HG02943 (cell line): ENCODE measurements at regions not wholly inside any gene's neighbourhood (a gene's known extent, or its start where the extent isn't known, plus 50 kb on each side); places are given as distances from the start of the nearest gene placed in this dataset.
"Not testable (repeated sequence)": the region's sequence is repeated elsewhere in the genome, so short reads cannot be mapped to it uniquely, and the experiment has no call there.

ENCODE experiments used
- ATAC-seq: cut with Tn5 transposase; IDR thresholded peaks from one replicate; pipeline ENCODE4 v1.9.1; 2021; ENCODE audit warnings: mild to moderate bottlenecking, low read depth, moderate library complexity; ENCODE audit not compliant: unreplicated experiment

DNA sequence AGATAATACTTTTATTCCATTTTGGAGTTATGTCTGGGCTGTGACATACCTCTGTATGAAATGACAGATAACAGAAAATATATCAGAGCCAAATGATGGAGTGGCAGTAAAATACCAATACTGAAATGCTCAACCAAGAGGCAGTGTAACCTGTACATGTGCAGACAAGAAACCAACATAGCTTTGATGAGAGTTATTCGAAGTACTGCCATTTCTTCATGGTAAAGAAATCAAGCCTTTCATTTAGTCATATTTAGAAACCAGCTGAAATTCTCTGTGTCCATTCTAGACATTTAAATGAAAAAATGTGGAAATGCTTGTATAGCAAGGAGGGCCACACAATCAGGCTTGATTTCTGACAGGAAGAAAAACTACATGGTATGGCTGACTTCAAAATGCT lies 127.1 kb upstream of the PTPRZ1 start:
- ATAC-seq, result no peak

DNA sequence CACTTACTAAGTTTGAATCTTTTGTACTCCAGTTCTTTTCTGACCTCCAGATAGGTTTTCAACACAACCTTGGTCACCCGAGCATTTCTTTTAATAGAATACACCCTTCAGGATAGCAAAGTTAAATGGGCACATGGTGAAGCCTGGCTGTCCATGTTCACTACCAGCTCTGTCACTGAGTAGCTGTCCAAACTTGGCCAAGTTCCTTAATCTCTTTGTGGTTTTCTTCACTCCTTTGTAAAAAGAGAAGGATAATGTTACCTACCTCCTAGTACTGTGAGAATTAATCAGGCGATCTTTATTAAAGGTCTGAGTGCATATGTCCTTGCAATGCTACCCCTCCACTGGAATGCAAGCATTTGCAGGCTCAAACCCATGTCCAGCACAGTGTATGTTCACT lies 128.1 kb upstream of the PTPRZ1 start:
- ATAC-seq, result no peak

DNA sequence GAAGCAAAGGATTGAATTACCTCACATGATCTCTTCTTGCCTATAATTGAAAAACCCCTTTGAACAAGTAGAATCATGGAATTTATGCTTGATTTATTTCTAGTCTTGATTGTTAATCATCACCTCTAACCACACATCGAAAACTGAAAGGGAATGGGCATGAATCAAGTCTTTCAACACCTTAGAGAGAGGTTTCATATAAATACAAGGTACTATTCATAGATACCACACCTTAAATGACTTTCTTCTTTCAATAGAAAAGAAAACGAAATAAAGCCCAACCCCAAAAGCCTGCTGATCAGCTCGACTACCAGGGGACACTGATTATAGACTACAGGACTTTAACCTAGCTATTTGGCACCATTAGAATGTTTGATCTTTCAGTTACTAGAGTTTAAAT lies 128.6 kb upstream of the PTPRZ1 start:
- no peak for ATAC-seq

DNA sequence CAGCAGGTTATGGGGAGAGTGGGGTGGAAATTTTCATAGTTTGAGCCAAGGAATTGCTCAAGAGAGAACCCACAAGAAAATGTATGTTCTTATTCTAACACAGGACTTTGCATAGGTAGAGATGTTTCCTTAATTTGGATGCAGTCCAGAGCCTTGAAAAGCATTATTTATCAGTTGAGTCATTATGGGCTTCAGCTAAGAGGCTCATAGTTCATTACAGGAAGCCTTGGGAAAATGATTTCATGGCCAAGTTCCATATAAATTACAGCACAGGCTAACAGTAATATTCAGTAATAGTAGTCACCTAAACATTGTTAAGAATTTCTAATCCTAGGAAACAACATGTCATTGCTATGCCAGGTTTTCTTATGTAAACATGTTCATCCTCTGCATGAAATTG lies 131.1 kb upstream of the PTPRZ1 start:
- no peak for ATAC-seq

DNA sequence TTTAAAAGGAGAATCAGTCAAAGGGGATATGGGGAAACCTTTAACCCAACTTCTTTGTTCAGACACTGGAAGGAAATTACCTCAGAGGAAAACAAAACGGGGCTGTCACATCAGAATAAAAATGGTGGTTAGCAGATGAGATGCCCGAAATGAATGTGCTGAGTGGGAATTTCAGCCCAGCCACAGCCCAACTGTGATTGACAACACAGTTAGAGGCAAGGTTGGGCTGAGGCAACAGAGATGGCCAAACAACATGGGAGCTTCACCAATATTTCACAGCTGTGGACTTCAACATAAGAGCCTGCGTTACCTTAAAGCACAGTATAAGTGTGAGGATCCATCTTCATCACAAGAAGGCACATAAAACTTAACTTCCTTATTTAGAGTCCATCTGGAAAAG lies 133.5 kb upstream of the PTPRZ1 start:
- ATAC-seq, result no peak

DNA sequence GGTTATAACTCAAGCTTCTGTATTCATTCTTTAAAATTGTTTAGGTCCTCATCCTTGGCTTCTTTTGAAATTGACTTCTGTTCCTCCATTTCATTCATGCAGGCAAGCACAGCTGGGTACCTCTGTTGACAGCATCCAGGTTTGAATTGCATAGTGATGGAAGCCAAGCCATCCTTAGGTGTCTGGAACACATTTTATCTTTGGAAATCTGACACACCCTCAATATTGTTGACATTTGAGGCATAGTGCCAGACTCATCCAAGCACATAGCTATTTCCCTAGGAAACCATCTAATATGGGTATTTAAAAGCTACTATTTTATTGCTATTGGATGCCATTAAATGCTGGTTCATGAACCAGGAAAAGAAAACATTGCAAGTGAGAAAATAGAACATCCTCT lies 142.1 kb upstream of the PTPRZ1 start:
- ATAC-seq, result no peak

DNA sequence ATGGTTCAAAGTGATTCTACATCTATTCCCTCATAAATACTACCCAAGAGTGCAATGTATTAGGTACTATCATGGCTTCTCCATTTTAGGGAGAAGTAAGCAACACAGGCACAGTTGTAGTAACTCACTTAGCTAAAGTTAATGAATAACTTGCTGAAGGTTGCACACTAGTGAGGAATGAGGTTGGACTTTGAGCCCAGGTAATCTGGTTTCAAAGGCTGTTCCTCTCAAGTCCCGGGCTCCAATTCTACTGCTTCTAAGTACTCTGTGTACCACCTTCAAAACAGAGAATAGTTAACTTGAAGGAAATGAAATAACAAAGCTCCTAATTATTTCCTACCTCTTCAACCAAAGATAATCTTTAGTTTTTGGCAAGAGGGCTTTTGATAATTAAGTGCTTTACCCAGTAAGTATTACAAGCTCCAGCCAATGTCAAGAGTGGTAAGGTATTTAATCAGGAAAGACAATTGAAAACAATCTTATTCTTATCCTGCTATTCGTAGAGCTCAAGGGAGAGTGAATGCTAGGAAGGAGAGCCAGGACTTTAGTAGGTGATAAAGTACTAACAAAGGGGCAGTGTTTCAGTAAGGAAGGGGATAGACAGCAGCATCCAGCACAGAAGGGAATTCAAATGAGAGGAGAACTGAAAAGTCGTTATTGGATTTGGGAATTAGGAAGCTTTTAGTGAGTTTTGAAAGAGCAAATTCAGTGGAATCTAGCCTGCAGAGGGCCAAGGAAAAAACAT lies 158.2 kb upstream of the PTPRZ1 start:
- no peak for ATAC-seq

DNA sequence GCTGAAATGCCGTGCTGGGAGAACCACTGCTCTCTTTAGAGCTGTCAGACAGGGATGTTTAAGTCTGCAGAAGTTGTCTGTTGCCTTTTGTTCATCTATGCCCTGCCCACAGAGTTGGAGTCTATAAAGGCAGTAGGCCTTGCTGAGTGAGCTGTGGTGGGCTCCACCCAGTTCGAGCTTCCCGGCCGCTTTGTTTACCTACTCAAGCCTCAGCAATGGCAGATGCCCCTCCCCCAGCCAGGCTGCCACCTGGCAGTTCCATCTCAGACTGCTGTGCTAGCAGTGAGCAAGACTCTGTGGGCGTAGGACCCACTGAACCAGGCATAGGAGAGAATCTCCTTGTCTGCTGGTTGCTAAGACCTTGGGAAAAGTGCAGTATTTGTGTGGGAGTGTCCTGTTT lies 160.0 kb upstream of the PTPRZ1 start:
- not testable (repeated sequence) for ATAC-seq

DNA sequence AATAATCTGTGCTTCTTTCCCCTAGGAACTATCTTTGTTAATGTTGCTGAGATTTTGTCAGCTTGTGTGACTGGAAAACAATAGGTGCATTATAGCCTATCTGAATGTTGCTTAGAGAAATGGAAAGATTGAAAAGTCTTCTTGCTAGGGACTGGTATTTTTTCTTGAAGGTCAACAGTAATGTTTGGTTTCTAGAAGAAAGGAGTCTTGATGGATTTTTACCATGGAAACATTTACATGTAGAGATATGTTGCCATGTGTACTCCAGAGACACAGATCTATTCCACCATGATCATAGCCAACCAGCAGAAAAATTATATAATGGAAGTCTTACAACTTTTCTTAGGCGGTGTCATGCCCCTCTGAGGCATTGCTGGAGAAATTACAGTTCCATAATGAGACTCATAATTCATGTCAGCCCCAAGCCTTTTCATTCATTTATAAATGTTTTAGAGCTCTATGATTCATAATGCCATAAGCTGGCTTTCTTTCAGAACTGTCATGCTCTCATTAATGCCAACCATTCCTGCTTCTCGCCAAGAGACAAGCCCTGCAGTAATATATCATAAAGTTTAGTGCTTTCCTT lies 175.1 kb upstream of the PTPRZ1 start:
- ATAC-seq, result no peak

DNA sequence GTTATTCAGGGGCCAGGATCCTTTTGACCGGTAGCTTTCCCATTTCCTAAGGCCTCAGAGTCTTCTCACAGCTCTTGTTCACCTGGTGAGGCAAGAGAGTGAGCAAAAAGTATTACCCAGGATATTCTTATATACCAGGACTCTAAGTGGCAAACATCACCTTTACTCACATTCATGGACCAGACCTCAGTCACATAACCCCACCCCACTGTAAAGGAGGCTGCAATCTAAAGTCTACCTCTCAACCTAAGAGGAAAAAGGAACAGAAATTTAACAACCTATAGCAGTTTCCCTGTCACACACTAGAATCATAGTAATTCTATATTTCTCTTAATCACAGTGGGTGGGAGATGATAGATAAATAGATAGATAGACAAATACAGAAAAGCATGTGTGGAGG lies 176.0 kb upstream of the PTPRZ1 start:
- ATAC-seq, result no peak

DNA sequence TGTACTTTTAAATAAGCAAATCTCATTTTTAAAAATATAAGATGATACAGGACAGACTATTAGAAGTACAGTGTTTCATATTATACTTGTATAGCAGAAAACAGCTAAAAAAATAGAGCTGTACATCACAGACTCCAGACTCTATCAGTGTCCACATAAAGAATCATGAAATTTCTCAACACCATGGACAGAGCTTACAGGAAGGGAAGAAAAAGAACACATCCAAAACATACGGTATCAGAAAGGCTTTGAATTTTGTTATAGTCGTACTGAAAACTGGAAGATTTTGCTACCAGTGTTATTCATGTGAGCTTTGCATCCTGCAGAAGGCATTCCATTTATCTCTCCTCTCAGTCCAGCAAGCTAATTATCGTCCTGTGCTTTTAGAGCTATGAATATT lies 183.2 kb upstream of the PTPRZ1 start:
- ATAC-seq, result no peak

DNA sequence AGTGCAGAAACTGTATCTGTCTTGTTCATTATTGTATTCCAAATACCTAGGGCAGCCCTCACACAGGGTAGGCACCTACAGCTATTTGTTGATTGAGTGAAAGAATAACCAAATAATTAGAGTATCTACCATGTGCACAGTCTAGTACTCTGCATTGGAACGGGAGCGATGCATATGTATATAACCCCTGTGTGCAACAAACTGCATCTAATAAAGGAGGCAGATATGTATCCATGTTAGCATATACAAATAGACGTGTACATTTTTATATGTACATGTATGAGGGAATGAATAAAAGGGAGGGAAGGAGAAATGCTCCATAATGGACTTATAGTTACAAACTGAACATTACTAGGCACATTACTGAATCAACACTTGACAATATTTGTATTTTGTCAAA lies 191.3 kb upstream of the PTPRZ1 start:
- ATAC-seq, result no peak

DNA sequence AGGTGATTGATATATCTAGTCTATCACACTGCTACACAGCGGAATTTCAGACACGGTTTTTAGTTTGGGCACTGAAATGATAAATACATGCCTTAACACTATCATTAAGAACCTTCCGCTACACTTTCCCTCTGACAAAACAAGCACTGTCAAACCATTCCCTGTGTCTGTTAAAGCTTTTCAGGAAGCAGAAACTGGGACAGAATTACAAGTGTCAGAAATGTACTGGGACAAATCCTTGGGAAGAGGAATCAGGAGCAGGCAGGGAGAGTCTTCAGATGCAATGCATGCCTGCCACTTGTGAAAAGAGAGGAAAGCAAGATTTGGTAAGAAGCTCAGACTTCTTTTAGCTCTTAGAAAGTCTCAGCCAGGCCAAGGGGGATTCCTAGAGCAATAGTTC lies 196.8 kb upstream of the PTPRZ1 start:
- no peak for ATAC-seq

DNA sequence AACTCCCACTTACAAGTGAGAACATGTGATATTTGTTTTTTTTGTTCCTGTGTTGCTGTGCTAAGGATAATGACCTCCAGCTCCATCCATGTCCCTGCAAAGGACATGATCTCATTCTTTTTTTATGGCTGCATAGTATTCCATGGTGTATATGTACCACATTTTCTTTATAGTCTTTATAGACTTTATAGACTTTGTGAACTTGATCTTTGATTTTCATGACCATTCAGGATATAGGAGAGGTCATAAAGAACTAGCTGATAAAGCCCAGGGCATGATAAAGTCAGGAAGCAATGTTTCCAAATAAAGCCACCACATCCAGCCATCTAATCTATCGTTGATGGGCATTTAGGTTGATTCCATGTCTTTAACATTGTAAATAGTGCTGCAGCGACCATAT lies 198.5 kb upstream of the PTPRZ1 start:
- ATAC-seq, result not testable (repeated sequence)

DNA sequence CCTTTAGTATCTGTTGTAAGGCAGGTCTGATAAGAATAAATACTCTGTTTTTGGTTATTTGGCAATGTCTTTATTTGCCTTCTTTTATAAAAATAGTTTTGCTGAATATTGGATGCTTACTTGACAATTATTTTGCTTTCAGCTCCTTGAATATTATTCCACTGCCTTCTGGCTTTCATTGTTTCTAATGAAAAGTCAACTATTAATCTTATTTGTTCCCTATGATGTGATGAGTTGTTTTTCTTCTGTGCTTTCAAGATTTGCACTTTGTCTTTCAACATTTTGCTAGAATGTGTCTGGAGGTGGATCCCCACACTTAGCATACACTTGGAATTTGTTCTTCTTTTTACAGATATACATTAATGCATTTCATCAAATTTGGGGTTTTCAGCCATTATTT lies 203.8 kb upstream of the PTPRZ1 start:
- ATAC-seq, result no peak

DNA sequence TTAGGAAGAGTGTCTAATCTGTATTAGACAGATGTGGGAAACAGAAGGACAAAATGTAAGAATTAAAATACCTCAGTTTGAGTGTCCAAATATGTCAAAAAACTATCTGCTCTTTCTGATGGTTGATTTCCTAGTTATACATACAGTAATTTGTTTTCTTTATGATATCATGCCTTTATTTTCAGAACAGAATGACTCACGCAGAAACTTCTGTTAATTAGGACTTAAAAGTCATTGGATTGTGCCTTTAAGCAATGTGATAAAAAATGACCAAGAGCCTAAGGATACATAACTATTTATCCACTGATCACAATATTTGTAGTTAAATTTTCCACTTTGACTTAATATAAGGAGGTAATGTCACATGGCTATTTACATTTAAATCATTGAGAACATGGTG lies 206.7 kb upstream of the PTPRZ1 start:
- ATAC-seq, result no peak

DNA sequence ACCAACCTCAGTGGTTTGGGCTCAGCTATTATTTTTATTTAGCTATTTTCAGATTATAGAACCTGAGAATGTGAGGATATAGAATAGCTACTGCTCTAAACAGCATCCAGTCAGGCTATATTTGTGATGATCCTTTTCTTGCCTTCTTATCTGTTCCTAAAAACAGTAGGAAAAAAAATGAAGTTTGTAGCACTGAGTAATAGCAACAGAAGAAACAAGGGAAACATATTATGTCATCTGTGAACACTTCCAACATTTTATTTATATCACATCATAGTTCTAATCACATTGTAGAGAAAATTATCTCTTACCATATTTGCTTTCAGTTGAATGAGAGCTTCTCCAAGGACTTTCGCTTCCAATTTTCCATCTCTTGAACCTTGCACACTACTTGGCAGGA lies 229.6 kb upstream of the PTPRZ1 start:
- ATAC-seq, result no peak

DNA sequence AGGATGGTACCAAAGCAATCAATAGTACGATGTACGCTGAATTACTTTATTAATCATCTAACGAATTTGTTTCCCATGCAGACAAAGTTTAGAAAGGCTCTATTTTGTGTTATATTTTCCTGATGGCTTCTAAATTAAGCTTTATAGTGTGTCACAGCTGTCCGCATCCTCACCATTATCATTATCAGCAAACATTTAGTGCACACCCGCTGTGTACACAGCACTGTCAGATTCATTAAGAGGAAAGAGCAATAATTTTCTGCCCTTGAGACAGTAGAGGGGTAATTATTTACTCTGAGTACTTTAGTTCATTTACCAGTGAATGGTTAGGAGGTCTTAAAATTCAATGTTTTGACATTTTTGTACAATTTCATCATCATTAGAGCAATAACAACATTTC lies 233.3 kb upstream of the PTPRZ1 start:
- no peak for ATAC-seq

DNA sequence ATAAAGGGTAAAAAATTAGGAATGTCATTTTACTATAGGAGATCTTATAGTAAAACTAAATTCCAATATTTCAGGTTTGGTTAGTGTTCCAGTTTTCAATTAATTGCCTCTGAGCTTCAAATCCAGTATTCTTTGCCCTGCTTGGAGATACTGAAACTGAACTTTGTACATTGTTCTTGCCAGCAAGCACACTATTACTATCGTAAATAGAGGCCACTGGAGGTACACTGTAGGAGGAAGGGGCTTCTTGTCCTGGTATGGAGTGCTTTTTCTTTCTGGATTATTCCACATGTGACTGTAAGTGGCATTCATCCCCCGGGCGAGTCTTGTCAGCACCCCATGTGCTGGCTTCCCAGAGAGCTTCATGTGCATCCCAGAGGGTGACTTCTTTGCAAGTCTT lies 234.7 kb upstream of the PTPRZ1 start:
- ATAC-seq, result no peak

DNA sequence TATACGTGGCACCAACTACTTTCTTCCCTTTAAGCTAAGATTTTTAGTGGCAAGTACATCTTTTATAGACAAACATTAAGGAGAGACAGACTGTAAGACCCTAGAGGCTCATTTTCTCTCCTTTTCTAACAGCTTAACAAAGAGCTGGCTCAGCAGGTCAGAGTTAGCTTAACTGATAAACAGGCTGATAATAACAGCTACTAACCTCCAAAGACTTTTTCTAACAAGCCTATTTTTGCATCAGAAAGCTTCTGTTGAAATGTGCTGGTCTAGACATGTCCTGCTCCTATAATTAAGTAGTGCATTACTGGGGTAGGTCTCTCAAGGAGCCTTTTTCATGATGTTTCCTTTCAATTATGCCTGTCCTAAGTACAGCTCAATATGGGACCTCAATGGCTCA lies 238.2 kb upstream of the FAM3C start:
- no peak for ATAC-seq

DNA sequence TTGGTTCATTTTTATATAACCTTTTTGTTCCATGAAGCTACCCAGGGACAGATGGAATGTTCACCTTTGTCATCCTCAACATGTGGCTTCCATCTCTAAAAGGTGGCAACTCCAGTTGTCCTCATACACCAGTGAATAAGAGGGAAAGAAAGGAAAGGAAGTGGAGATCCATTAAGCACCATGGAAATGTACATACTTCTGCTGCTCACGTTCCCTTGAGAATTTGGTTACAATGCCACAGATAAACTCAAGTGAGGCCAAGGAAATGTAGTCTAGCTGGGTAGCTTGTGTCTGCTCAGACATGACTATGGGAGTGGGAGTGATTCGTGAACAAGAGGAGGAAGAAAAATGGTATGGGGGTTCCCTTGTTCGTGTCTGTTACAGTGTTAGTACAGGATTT lies 237.1 kb upstream of the FAM3C start:
- ATAC-seq, result no peak

DNA sequence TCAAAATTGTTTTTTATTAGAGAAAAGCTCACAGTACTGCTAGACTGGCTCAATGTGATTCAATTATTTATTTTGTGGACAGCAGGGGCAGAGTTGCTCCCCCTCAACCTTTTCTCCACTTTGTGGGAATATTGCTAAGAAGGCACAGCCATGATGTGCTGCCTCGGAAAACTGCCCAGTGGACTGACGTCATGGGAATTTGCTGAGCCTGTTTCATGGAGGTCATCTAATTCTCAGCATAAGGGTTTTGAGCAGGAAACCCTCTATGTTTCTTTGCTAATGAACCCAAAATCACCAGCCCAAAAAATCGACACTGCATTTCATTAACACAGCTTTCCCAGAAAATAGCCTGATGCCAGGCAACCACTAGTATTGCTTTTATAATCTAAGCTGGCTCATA lies 228.8 kb upstream of the FAM3C start:
- ATAC-seq, result no peak
